ENCODE measurements at regions not wholly inside any gene's neighbourhood (a gene's known extent, or its start where the extent isn't known, plus 50 kb on each side); places are given as distances from the start of the nearest gene placed in this dataset.

DNA sequence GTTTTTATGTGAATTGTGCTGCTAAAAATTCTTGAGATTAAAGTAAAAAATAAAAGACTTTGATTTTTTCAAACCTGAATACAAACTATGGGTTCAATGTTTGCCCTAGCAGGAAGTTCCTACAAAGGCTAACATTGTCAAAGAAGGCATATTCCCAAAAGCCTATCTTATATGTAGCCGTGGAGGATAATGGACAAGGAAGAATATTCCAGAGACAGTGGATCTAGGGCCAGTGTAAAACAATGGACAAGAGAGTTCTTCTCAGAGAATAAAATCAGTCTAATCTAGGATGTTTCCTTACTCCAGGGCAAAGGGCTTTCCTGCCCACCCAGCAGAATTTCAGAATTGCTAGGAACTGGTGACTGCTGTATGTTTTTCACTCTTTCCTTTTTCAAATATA is 359.2 kb upstream of the ATP2B1 start:
- 72 to 83% (median 78%) methylated on average over 1 of the region's 1 CpG for WGBS, 3 donors
- H3K27ac ChIP-seq (ENCODE audit: low read depth in 1 of 3, low read length in 2 of 3) = no peak overlapping the region
- no peaks in the 10 kb centered on the region for H3K27me3 ChIP-seq (ENCODE audit: control insufficient read depth in 3 of 3, insufficient read depth in 3 of 3, low read length in 3 of 3)
- no peak overlapping the region for H3K4me3 ChIP-seq (ENCODE audit: low read depth in 1 of 3, low read length in 3 of 3)
- peaks cover 0 to 3% of the 10 kb centered on the region in 2 donors for H3K9me3 ChIP-seq (ENCODE audit: control insufficient read depth in 2 of 2, insufficient read depth in 1 of 2, low read depth in 1 of 2, low read length in 1 of 2)
- no peaks in the 10 kb centered on the region for H3K36me3 ChIP-seq (ENCODE audit: control insufficient read depth in 3 of 3, insufficient read depth in 2 of 3, low read depth in 1 of 3, low read length in 3 of 3)
- DNase-seq = no peak
- H3K4me1 ChIP-seq (ENCODE audit: control insufficient read depth in 3 of 3, insufficient read depth in 2 of 3, low read depth in 1 of 3, low read length in 2 of 3) = no peaks in the 10 kb centered on the region
- FAIRE-seq = no peak

DNA sequence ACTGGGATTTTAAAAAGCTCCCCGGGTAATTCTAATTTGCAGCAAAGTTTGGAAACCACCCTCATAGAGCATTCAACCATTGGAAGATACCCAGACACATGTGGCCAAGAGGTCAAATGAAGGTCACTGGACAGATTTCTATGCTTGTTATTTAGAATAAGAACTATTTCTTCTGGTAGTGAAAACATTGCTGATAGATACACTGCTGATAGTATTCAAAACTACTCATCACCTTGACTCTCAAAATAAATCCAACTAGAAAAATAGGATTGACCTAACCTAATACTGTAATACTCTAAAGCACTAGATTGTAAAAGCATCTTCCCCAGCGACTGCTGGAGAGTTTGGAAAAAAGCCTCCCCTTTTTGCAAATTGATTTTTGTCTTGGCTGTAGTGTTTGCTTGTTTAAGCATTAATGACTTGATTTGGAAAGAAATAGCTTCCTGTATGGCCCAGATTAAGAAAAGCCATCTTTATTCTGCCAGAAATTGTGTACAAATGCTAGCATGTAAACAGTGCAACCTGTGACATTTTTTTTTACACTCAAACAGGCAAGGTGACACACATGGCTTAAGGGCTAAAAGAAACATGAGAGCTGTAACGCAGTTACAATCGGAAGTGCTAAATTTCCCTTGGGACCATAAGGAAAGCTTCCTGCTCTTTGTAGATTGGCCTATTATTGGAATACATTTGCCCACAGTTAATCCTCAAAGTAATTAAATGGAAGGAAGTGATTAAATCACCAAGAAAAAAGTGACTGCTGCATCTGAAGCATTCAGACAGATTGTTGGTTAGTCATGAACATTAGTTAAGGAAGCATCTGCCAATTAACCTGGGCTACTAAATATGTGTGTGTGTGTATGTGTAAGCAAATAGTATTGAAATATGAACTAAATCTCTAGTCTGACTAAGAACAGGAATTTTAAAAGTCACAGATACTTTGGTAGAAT is 356.5 kb upstream of the ATP2B1 start:
- no peaks in the 10 kb centered on the region for H3K27me3 ChIP-seq (ENCODE audit: control insufficient read depth in 3 of 3, insufficient read depth in 3 of 3, low read length in 3 of 3)
- no peak overlapping the region for H3K27ac ChIP-seq (ENCODE audit: low read depth in 1 of 3, low read length in 2 of 3)
- FAIRE-seq = no peak
- H3K36me3 ChIP-seq (ENCODE audit: control insufficient read depth in 3 of 3, insufficient read depth in 2 of 3, low read depth in 1 of 3, low read length in 3 of 3) = no peaks in the 10 kb centered on the region
- peaks cover 0 to 3% of the 10 kb centered on the region in 2 donors for H3K9me3 ChIP-seq (ENCODE audit: control insufficient read depth in 2 of 2, insufficient read depth in 1 of 2, low read depth in 1 of 2, low read length in 1 of 2)
- no peak for DNase-seq
- WGBS, 3 donors = 59 to 91% (median 87%) methylated on average over 4 of the region's 4 CpGs
- no peaks in the 10 kb centered on the region for H3K4me1 ChIP-seq (ENCODE audit: control insufficient read depth in 3 of 3, insufficient read depth in 2 of 3, low read depth in 1 of 3, low read length in 2 of 3)
- H3K4me3 ChIP-seq (ENCODE audit: low read depth in 1 of 3, low read length in 3 of 3) = no peak overlapping the region

DNA sequence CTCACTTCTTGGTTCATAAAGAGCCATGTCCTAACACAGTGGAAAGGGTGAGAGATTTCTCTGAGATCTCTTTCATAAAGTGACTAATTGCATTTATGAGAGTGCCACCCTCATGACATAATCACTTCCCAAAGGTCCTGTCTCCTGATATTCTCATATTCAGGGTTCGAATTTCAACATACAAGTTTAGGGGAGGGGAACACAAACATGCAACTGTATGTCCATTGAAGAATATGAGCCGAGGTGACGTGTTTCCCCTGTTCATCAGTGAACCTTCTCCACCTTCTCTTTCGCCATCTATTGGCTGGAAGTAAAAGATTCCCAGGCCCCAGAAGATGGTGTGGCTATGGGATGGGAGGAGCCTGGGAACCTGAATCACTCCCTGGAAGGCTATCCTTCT is 354.2 kb upstream of the ATP2B1 start:
- H3K36me3 ChIP-seq (ENCODE audit: control insufficient read depth in 3 of 3, insufficient read depth in 2 of 3, low read depth in 1 of 3, low read length in 3 of 3) = no peaks in the 10 kb centered on the region
- FAIRE-seq (no peak), DNase-seq (peak in 1 of 2 donors; percentile 39)
- H3K27me3 ChIP-seq (ENCODE audit: control insufficient read depth in 3 of 3, insufficient read depth in 3 of 3, low read length in 3 of 3) = no peaks in the 10 kb centered on the region
- no peak overlapping the region for H3K4me3 ChIP-seq (ENCODE audit: low read depth in 1 of 3, low read length in 3 of 3)
- no peaks in the 10 kb centered on the region for H3K9me3 ChIP-seq (ENCODE audit: control insufficient read depth in 2 of 2, insufficient read depth in 1 of 2, low read depth in 1 of 2, low read length in 1 of 2)
- 50 to 67% (median 54%) methylated on average over 4 of the region's 4 CpGs for WGBS, 3 donors
- no peaks in the 10 kb centered on the region for H3K4me1 ChIP-seq (ENCODE audit: control insufficient read depth in 3 of 3, insufficient read depth in 2 of 3, low read depth in 1 of 3, low read length in 2 of 3)
- H3K27ac ChIP-seq (ENCODE audit: low read depth in 1 of 3, low read length in 2 of 3) = no peak overlapping the region

DNA sequence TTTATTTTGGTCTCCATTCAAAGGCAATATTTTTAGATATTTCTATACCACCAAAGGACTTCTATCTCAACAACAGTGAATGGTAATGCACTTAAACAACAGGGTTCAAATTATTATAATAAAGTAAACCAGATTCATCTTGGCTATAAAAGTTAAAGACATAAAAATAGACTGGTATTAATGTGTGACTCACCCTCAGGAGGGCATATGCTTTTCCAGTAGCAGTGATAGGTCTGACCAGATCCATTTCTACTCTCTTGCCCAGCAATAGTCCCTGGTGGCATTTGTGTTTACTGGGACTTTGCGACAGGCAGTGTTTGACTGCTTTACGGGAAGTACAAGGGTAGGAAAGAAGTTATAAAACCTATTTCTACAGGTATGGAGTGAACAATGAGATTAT is 353.2 kb upstream of the ATP2B1 start:
- no peaks in the 10 kb centered on the region for H3K4me1 ChIP-seq (ENCODE audit: control insufficient read depth in 3 of 3, insufficient read depth in 2 of 3, low read depth in 1 of 3, low read length in 2 of 3)
- no peak for FAIRE-seq
- no peaks in the 10 kb centered on the region for H3K36me3 ChIP-seq (ENCODE audit: control insufficient read depth in 3 of 3, insufficient read depth in 2 of 3, low read depth in 1 of 3, low read length in 3 of 3)
- no peaks in the 10 kb centered on the region for H3K27me3 ChIP-seq (ENCODE audit: control insufficient read depth in 3 of 3, insufficient read depth in 3 of 3, low read length in 3 of 3)
- no peak for DNase-seq
- H3K4me3 ChIP-seq (ENCODE audit: low read depth in 1 of 3, low read length in 3 of 3) = no peak overlapping the region
- 89 to 95% (median 92%) methylated on average over 2 of the region's 2 CpGs for WGBS, 3 donors
- no peaks in the 10 kb centered on the region for H3K9me3 ChIP-seq (ENCODE audit: control insufficient read depth in 2 of 2, insufficient read depth in 1 of 2, low read depth in 1 of 2, low read length in 1 of 2)
- H3K27ac ChIP-seq (ENCODE audit: low read depth in 1 of 3, low read length in 2 of 3) = no peak overlapping the region

DNA sequence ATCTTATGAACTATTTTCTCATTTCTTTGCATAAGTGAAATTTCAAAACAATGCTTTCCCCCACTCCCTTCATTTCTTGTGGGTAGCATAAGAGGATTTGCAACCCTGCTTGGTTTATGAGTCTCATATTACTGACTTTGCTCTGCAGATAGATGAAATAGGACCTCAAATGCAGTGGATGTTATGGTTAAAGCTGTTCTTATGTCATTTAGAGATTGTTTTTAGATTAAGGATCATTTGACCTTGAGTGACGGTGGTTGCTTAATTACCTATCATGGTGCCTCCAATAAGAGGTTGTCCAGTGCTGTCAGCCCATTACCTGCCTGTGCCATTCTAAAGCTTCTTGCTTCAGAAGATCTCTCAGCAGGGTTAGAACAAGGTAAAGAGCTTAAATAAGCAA is 351.4 kb upstream of the ATP2B1 start:
- WGBS, 3 donors = 18 to 71% (median 58%) methylated on average over 1 of the region's 1 CpG
- DNase-seq (no peak), FAIRE-seq (no peak)
- Histone ChIP-seq H3K4me3 (ENCODE audit: low read depth in 1 of 3, low read length in 3 of 3) (no peak overlapping the region), H3K9me3 (ENCODE audit: control insufficient read depth in 2 of 2, insufficient read depth in 1 of 2, low read depth in 1 of 2, low read length in 1 of 2) (no peaks in the 10 kb centered on the region), H3K36me3 (ENCODE audit: control insufficient read depth in 3 of 3, insufficient read depth in 2 of 3, low read depth in 1 of 3, low read length in 3 of 3) (no peaks in the 10 kb centered on the region), H3K27me3 (ENCODE audit: control insufficient read depth in 3 of 3, insufficient read depth in 3 of 3, low read length in 3 of 3) (no peaks in the 10 kb centered on the region), H3K27ac (ENCODE audit: low read depth in 1 of 3, low read length in 2 of 3) (no peak overlapping the region), H3K4me1 (ENCODE audit: control insufficient read depth in 3 of 3, insufficient read depth in 2 of 3, low read depth in 1 of 3, low read length in 2 of 3) (no peaks in the 10 kb centered on the region)

DNA sequence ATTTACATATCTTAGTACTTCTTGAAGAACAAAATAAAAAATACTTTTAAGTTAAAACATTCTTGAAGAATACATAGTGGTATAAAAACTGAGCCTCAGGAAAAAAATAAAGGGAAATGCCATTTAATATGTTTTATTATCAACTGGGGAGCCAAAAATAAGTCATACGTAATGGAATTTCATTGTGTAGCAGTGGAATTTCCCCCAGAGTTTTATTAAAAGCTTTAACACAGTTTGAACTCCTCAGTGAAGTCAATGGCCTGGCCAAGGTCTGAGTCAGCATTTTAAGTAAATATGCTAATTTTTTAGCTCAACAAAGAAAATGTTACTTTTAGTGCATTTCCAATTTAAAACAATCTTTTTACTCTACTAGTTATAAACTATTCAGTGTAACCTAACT is 350.1 kb upstream of the ATP2B1 start:
- DNase-seq (peak in 1 of 2 donors; percentile 8), FAIRE-seq (no peak)
- Histone ChIP-seq H3K27ac (ENCODE audit: low read depth in 1 of 3, low read length in 2 of 3) (no peak overlapping the region), H3K27me3 (ENCODE audit: control insufficient read depth in 3 of 3, insufficient read depth in 3 of 3, low read length in 3 of 3) (no peaks in the 10 kb centered on the region), H3K4me1 (ENCODE audit: control insufficient read depth in 3 of 3, insufficient read depth in 2 of 3, low read depth in 1 of 3, low read length in 2 of 3) (no peaks in the 10 kb centered on the region), H3K36me3 (ENCODE audit: control insufficient read depth in 3 of 3, insufficient read depth in 2 of 3, low read depth in 1 of 3, low read length in 3 of 3) (no peaks in the 10 kb centered on the region), H3K9me3 (ENCODE audit: control insufficient read depth in 2 of 2, insufficient read depth in 1 of 2, low read depth in 1 of 2, low read length in 1 of 2) (no peaks in the 10 kb centered on the region), H3K4me3 (ENCODE audit: low read depth in 1 of 3, low read length in 3 of 3) (no peak overlapping the region)
- WGBS, 3 donors = 56 to 92% (median 84%) methylated on average over 1 of the region's 1 CpG

DNA sequence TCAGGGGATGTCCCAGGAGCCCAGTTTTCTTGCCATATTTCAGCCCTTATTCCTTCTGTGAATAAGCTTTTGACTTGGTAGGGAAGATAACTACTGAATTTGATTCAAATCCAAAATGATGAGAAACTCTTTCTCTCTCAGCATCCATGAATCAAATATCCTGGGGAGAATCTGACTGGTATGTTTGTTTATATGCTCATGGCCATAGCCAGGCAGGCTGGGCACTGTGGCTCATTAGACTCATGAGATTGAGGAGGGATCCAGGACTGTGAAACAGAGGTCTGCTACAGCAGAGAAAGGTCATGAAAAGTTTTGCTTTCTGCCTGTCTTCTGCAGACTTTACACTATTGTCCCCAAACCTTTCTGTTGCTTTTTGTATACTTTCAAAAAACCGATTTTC is 346.4 kb upstream of the ATP2B1 start:
- FAIRE-seq (no peak), DNase-seq (no peak)
- Histone ChIP-seq H3K9me3 (ENCODE audit: control insufficient read depth in 2 of 2, insufficient read depth in 1 of 2, low read depth in 1 of 2, low read length in 1 of 2) (no peaks in the 10 kb centered on the region), H3K4me3 (ENCODE audit: low read depth in 1 of 3, low read length in 3 of 3) (no peak overlapping the region), H3K27me3 (ENCODE audit: control insufficient read depth in 3 of 3, insufficient read depth in 3 of 3, low read length in 3 of 3) (no peaks in the 10 kb centered on the region), H3K4me1 (ENCODE audit: control insufficient read depth in 3 of 3, insufficient read depth in 2 of 3, low read depth in 1 of 3, low read length in 2 of 3) (no peaks in the 10 kb centered on the region), H3K36me3 (ENCODE audit: control insufficient read depth in 3 of 3, insufficient read depth in 2 of 3, low read depth in 1 of 3, low read length in 3 of 3) (no peaks in the 10 kb centered on the region), H3K27ac (ENCODE audit: low read depth in 1 of 3, low read length in 2 of 3) (no peak overlapping the region)
- WGBS, 3 donors = 91 to 92% (median 91%) methylated on average over 1 of the region's 1 CpG

DNA sequence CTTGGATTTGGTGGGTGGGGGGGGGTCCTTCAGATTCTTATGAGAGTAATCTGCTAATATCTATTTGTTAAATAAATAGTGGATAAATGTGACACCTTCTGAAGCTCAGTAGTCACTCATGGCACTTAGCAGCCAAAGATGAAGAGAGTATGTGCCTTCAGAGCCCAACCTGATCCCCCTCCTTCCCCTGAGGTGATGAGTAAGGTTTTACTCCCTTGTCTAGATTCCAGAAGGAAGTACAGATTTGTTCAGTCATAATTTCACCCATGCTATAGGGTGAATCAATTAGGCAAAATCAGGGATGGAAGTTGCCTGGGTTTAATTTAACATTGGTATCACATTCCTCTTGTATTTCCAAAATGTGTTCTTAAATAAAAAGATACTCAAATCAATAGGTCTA is 340.3 kb upstream of the ATP2B1 start:
- Histone ChIP-seq H3K4me1 (ENCODE audit: control insufficient read depth in 3 of 3, insufficient read depth in 2 of 3, low read depth in 1 of 3, low read length in 2 of 3) (no peaks in the 10 kb centered on the region), H3K27me3 (ENCODE audit: control insufficient read depth in 3 of 3, insufficient read depth in 3 of 3, low read length in 3 of 3) (no peaks in the 10 kb centered on the region), H3K36me3 (ENCODE audit: control insufficient read depth in 3 of 3, insufficient read depth in 2 of 3, low read depth in 1 of 3, low read length in 3 of 3) (no peaks in the 10 kb centered on the region), H3K27ac (ENCODE audit: low read depth in 1 of 3, low read length in 2 of 3) (no peak overlapping the region), H3K9me3 (ENCODE audit: control insufficient read depth in 2 of 2, insufficient read depth in 1 of 2, low read depth in 1 of 2, low read length in 1 of 2) (no peaks in the 10 kb centered on the region), H3K4me3 (ENCODE audit: low read depth in 1 of 3, low read length in 3 of 3) (no peak overlapping the region)
- FAIRE-seq = no peak
- DNase-seq = no peak

DNA sequence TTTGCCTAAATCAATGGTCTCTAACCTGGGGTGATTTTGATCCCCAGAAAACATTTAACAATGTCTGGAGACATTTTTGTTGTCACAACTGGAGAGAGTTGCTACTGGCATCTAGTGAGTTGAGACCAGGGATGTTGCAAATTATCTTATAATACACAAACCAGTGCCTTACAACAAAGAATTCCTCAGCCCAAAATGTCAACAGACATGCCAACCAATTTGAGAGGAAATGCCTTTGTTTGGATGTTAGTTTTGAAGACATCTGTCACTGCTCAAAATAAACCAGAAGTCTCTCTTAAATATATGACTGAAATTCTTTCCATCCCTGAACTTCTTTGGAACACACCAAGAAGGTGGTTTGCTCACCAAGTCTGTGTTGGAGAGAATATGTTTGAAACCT is 336.9 kb upstream of the ATP2B1 start:
- H3K27me3 ChIP-seq (ENCODE audit: control insufficient read depth in 3 of 3, insufficient read depth in 3 of 3, low read length in 3 of 3) = no peaks in the 10 kb centered on the region
- no peak overlapping the region for H3K4me3 ChIP-seq (ENCODE audit: low read depth in 1 of 3, low read length in 3 of 3)
- no peaks in the 10 kb centered on the region for H3K36me3 ChIP-seq (ENCODE audit: control insufficient read depth in 3 of 3, insufficient read depth in 2 of 3, low read depth in 1 of 3, low read length in 3 of 3)
- FAIRE-seq = no peak
- H3K9me3 ChIP-seq (ENCODE audit: control insufficient read depth in 2 of 2, insufficient read depth in 1 of 2, low read depth in 1 of 2, low read length in 1 of 2) = no peaks in the 10 kb centered on the region
- no peaks in the 10 kb centered on the region for H3K4me1 ChIP-seq (ENCODE audit: control insufficient read depth in 3 of 3, insufficient read depth in 2 of 3, low read depth in 1 of 3, low read length in 2 of 3)
- H3K27ac ChIP-seq (ENCODE audit: low read depth in 1 of 3, low read length in 2 of 3) = no peak overlapping the region
- DNase-seq = no peak
